ENCODE measurements at regions not wholly inside any gene's neighbourhood (a gene's known extent, or its start where the extent isn't known, plus 50 kb on each side); places are given as distances from the start of the nearest gene placed in this dataset.

GRCh38 chr9:31304576-31304975 is 1079.9 kb upstream of the ACO1 start:
- TF ChIP-seq, protein P1, sequence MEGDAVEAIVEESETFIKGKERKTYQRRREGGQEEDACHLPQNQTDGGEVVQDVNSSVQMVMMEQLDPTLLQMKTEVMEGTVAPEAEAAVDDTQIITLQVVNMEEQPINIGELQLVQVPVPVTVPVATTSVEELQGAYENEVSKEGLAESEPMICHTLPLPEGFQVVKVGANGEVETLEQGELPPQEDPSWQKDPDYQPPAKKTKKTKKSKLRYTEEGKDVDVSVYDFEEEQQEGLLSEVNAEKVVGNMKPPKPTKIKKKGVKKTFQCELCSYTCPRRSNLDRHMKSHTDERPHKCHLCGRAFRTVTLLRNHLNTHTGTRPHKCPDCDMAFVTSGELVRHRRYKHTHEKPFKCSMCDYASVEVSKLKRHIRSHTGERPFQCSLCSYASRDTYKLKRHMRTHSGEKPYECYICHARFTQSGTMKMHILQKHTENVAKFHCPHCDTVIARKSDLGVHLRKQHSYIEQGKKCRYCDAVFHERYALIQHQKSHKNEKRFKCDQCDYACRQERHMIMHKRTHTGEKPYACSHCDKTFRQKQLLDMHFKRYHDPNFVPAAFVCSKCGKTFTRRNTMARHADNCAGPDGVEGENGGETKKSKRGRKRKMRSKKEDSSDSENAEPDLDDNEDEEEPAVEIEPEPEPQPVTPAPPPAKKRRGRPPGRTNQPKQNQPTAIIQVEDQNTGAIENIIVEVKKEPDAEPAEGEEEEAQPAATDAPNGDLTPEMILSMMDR (IDR thresholded peaks at IDR 0.05): no peak
- TF ChIP-seq EZH2phosphoT487 (IDR thresholded peaks at IDR 0.05) (no peak), EZH2 (IDR thresholded peaks at IDR 0.05) (no peak)

Measured in neural progenitor cell (in vitro differentiated cells).